HG03571 (cell line): ENCODE measurements at regions not wholly inside any gene's neighbourhood (a gene's known extent, or its start where the extent isn't known, plus 50 kb on each side); places are given as distances from the start of the nearest gene placed in this dataset.
"Not testable (repeated sequence)": the region's sequence is repeated elsewhere in the genome, so short reads cannot be mapped to it uniquely, and the experiment has no call there.

Source experiments
- ATAC-seq: cut with Tn5 transposase; IDR thresholded peaks from one replicate; pipeline ENCODE4 v1.9.1; 2021; ENCODE audit not compliant: unreplicated experiment

DNA sequence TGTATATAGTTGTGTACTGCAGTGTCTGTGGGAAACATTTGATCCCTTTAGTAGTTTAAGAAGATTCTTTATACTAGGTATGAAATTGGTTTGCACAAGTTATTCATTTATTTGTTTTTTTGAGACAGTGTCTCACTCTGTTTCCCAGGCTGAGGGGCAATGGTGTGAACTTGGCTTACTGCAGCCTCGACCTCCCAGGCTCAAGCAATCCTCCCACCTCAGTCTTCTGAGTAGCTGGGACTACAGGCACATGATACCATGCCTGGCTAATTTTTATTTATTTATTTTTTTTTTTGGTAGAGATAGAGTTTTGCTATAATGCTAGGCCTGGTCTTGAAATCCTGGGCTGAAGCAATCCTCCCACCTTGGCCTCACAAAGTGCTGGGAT, 209.4 kb downstream of the RASSF9 start:
- ATAC-seq: no peak

DNA sequence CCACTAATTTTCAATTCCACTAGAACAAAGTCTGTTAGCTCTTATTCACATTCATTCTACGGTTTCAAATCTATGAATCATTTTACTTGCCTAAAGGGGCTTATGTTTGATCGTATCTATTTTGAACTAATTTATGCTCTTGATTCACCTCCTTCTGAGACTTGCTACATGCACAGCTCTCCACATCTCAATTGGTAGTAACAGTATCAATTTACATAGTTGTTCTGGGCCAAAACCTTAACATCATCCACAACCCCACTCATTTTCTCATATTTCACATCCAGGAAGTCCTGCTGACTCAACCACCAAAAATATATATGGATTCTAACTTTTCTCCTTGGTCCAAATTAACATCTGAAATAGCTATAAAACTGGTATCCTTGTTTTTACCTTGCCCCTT, 208.6 kb downstream of the RASSF9 start:
- no peak for ATAC-seq

DNA sequence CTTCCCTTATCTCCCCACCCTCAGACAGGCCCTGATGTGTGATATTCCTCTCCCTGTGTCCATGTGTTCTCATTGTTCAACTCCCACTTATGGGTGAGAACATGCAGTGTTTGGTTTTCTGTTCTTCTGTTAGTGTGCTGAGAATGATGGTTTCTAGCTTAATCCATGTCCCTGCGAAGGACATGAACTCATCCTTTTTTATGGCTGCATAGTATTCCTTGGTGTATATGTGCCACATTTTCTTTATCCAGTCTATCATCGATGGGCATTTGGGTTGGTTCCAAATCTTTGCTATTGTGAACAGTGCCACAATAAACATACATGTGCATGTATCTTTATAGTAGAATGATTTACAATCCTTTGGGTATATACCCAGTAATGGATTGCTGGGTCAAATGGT, 207.6 kb downstream of the RASSF9 start:
- ATAC-seq: not testable (repeated sequence)

DNA sequence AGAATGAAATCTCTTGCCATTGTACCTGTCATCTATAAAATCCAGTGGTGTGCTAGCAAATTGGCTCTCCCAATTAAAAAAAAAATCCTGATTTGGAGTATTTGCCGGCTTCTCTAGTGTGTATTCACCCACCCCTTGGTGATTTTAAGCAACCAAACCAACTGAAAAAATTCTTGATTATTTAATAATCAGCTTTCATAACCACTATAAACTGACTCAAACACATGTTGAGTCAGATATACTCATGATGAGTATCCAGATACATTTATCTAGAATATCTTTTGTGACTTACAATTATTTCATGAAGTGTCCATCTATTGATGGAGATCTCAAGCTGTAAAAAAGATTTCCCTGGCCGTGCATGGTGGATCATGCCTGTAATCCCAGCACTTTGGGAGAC, 205.4 kb downstream of the RASSF9 start:
- no peak for ATAC-seq

DNA sequence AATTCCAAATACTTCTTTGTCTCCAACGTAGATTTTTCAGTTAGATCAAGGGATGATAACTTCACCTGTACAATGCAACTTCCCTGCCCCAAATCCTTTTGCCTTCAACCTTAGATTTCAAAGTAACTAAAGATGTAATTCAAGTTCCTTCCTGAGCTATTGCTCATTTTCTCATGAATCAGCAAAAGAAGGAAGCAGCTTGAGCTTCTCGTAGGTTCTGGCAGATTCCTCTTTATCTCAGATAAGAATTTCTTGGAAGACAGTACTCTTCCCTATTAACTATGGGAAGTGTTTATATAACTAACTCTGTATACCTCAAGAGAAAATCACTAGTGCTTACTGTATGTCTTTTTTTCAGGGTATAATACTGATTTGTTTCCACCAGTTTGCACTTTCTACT, 203.8 kb downstream of the RASSF9 start:
- no peak for ATAC-seq

DNA sequence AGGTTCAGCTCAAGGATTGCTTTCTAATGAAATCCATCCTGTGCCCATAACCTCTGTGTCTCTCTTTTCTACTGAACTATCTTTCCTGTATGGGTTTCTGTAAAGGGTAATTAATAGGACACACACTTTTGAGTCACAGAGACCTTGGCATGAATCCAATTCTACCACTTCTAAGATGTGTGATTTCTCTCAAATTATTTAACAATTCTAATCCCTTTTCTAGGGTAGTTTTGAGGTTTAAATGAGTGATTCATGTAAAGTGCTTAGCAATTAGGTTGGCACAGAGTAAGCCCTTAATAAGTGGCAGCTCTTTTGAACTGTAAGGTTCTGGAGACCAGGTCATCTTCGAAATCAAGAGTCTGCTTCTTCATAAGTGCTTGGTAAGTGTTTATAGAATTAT, 202.7 kb downstream of the RASSF9 start:
- ATAC-seq: no peak

DNA sequence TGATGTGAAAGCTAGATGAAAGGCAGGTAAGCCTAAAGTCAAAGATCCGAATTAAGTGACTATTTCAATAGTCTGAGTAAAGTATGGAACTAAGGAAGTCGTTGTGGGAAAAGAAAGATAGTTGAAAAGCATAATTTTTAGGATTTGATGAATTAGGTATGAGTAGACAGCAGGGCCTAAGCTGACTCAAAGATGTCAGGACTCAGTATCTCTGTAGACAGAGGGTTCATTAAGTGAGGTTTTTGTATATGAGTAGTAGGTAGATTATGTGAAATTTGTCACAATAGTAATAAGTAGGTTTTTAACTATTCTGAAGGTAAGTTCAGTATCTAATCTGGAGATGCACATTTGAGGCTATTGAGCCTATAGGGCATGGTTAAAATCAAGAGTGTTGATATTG, 196.4 kb downstream of the RASSF9 start:
- no peak for ATAC-seq

DNA sequence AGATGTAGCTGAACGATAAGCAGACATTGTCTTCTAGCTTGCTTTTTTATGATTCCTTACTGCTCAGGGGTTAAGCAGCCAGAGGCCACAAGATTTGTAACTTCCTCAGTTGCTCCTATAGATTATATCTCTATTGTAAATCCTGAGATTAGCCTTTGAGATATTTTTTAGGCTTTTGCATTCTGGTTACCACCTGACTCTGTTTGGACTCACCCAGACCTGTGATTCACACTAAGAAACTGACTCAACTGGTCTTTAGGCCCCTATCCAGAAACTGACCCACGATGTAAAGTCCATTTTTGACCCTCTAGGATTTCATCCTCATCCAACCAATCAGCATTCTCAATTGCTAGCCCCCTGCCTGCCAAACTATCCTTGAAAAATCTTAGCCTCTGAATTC, 194.4 kb downstream of the RASSF9 start:
- no peak for ATAC-seq

DNA sequence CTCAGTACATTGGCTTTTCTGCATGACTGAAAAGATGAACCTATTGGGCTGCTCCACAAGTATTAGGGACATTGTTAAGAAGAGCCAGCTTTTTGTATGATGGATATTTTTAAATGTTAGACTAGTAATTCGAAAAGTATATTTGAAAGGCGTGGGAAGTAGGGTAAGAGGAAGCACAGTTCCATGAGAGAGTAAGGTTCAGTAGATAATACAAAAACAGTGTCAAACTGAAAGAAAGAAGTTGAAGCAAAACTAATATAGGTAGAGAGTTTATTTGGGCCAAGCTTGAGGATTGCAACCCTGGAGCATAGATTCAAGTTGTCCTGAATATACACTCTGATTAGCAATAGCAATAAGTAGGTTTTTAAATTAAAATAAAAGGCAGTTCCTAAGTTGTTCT, 193.9 kb downstream of the RASSF9 start:
- no peak for ATAC-seq

DNA sequence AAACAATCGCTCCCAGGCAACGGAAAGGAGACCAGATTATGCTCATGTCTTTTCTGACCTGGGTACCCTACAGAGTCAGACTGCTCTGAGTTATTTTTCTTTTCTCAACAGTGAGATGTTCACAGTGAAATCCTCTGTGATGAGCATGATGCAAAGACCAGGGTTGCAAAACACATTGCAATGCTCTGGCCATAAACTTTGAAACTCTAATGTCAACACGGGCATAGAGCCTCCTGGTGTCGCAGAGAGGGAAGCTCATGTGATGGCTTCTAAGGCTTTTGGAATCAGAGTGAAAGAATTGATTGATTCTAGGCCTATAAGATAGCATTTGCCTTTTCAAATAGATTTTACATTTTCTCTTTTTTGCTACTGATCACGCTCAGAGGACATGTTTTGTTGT, 193.4 kb downstream of the RASSF9 start:
- ATAC-seq: no peak

DNA sequence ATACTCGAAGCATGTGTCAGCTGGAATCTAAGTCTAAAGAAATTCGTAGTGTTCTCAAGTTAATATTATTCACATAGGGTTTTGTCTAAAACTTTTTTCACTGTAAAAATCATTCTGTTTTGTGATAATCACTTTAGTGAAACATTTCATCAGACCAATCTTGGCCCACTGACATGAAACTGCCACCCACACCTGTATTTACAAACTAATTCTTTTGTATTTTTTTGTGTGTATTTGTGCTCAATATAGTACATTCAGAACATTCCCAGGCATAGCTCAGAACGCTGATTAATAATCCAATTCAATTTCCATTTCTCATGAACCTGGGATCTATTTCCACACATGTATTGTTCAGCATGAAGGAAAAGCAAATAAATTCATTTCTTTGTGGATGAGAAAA, 191.7 kb downstream of the RASSF9 start:
- no peak for ATAC-seq

DNA sequence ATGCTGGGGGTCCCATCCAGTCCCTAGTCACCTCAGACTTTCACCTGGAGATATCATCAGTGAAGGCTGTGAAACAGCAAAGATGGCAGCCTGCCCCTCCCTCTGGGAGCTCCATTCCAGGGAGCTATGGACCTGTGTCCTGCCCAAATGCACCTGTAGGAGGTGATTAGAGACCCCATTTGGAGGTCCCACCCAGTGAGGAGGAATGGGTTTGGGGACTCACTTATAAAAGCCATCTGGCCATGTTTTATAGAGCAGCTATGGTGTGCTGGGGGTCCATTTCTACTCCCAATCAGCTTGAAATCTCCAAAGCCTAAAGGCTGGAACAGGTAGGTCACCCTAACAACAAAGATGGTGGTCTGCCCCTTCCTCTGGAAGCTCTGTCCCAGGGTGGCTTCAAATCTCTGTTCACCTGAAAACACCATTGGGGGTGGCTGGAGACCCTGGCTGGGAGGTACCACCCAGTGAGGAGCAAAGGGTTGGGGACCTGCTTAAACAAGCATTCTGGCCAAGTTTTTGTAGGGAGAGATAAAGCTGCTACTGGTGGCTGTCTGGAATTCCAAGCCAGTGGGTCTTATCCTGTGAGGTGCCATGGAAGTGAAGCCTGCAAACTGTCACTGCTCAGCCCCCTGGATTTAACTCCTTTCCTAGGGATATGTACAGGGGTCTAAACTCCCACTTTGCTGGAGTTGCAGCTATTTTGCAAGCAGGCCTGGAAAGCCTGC, 182.3 kb downstream of the RASSF9 start:
- no peak for ATAC-seq

DNA sequence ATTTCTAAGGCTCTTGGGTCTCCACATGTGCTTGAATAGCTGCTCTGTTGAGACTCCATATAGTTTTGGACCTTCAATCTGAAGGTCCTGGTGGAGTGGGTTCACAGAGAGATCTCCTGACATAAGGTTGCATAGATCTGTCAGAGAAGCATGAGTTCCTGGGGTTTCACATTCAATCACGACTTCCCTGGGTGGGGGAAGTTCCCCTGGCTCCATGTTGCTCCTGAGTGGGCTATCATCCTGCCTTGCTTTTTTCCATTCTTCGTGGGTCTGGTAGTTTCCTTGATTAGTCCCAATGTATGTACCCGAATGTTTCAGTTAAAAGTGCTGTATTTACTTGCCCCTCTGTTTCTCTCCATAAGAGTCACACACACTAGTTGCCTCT, 181.8 kb downstream of the RASSF9 start:
- no peak for ATAC-seq

DNA sequence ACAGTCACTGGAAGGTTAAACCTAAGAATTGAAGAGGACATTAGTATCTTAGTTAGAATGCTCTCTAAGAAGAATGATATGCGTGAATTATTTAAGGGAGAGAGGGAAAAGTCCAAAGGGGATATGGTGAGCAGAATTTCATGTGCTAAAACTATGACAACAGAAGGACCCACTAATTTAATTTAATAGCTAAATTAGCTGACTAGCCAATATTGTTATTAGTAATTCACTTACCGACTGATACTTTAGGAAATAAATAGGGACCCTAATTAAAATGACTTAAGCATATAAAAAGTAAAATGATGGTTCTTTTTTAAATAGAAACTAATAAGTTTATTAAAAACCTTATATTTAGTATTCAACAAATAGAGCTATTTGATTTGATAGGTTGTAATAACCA, 179.6 kb downstream of the RASSF9 start:
- no peak for ATAC-seq

DNA sequence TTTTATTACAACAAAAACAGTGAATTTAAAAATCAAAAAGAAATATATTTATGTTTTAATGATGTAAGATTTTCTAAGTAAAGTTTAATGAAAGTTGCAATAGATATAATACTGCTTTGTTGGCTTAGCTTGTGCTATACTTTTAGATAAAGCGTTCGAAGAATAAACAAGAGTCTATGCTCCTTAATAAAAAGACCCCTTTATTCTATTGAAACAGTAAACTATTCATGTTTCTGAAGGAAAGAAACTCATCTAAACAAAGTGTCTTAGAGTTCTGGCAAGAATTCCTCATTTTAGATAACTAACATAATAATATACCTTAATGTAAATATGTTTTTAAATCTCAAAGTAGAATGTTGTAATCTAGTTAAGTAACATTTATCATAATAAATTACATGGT, 179.0 kb downstream of the RASSF9 start:
- ATAC-seq: no peak

DNA sequence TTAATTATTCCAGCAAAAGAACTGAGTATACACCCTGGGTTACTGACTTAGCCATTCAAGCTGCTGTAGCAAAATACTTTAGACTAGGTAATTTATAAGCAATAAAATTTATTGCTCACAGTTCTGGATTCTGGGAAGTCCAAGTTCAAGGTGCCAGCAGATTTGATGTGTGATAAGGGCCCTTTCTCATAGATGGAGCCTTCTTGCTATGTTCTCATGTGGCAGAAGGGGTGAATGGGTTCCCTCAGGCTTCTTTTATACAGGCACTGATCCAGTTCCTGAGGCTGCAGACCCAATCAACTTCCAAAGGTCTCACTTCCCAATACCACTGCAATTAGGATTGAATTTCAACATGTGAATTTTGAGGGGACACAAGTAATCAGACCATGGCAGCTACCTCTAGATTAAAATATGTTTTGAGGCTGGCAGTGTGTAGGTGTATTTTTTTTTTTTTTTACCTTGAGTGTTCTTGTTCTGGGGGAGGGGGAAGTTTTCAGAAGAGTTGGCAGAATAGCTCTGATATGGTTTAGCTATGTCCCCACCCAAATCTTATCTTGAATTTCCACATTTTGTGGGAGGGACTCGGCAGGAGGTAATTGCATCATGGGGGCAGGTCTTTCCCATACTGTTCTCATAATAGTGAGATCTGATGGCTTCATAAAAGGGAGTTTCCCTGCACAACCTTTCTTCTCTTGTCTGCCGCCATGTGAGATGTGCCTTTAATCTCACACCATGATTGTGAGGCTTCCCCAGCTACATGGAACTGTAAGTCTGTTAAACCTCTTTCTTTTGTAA, 178.2 kb downstream of the RASSF9 start:
- no peak for ATAC-seq

DNA sequence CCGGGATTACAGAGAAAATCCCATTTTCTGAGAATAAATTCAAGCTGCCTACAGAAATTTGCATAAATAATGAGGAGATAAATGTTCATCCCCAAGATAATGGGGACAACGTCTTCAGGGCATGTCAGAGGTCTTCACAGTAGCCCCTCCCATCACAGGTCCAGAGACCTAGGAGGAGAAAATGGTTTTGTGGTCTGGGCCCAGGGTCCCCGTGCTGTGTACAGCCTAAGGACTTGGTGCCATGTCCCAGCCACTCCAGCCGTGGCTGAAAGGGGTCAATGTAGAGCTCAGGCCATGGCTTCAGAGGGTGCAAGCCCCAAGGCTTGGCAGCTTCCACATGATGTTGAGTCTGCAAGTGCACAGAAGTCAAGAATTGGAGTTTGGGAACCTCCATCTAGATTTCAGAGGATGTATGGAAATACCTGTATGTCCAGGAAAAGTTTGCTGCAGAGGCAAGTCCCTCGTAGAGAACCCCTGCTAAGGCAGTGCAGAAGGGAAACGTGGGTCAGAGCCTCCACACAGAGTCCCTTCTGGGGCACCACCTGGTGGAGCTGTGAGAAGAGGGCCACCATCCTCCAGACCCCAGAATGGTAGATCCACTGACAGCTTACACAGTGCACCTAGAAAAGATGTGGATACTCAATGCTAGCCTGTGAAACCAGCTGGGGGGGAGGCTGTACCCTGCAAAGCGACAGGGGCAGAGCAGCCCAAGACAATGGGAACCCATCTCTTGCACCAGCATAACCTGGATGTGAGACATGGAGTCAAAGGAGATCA, 176.3 kb downstream of the RASSF9 start:
- ATAC-seq: no peak

DNA sequence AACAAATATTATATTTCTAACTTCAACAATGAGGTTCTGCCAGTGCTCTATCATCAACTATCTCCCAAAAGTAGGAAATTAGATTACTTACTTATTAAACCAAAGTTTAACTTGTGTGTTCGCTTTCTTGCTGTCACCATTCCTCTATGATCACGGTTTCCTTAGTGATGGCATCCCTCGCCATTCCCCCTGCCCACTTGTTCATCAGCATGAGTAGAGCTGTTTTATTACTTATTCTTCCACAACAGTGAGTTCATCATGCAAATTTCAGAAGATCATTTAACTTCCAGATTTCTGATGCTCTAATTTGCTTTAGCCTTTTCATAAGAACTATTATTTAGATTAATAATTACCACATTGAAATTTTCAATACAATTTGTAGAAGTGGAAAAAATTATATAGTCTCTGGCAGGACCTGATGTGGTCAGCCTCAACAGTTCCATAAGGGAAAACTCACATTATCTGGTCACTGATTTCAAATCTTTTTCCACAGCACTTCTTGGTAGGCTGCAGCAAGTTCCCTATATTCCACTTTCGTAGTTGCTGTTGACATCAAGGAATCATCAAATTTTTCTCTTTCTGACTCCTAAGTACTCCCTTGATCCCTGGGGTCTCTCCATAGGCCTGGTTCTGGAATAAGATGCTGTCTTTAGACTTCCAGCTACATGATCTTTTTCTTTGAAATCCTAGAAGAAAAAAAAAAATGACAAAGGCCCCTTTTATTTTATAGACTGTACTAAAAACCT, 174.6 kb downstream of the RASSF9 start:
- ATAC-seq: no peak

DNA sequence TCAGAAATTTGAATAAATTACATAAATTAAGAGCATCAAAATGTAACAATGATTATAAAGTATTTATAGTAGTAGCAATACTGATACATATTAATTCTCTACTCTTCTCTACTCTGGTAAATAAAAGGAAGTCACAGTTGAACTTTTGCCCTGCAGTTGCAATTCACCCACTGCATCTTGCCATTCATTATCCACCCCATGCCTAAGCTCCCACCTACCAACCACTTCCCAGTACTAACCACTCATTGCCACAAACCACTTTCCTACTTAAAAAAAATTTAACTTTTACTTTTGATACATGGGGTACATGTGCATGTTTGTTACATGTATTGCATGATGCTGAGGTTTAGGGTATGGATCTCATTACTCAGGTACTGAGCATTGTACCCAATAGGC, 174.0 kb downstream of the RASSF9 start:
- no peak for ATAC-seq

DNA sequence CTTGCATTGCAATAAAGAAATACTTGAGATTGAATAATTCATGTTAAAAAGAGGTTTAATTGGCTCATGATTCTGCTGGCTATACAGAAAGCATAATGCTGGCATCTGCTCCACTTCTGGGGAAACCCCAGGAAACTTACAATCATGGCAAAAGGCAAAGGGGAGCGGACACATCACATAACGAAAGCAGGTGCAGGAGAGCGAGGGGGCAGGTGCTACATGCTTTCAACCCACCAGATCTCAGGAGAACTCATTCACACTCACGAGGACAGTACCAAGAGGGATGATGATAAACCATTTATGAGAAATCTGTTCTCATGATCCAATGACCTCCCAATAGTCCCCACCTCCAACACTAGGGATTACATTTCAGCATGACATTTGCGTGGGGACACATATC, 172.6 kb downstream of the RASSF9 start:
- ATAC-seq: no peak

DNA sequence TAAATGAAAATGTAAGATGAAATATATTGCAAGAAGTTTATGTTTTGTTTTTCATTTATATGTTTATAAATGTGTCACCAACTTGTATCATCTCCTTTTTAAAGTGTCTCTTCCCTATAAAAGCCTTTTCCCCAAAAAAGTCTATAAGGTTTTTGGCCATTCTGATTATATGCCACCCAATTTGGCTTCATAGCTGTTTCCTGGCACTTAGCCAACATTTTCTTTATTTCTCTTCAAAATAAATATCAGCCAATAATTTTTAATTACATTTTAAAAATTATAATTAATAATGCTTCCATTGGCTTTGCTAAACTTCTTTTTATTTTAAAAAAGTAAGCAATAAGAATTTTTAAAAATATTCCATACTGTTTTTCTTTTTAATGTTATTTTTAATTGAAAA, 171.8 kb downstream of the RASSF9 start:
- ATAC-seq: no peak
